ENCODE measurements at regions not wholly inside any gene's neighbourhood (a gene's known extent, or its start where the extent isn't known, plus 50 kb on each side); places are given as distances from the start of the nearest gene placed in this dataset.
"Not testable (repeated sequence)": the region's sequence is repeated elsewhere in the genome, so short reads cannot be mapped to it uniquely, and the experiment has no call there.

DNA sequence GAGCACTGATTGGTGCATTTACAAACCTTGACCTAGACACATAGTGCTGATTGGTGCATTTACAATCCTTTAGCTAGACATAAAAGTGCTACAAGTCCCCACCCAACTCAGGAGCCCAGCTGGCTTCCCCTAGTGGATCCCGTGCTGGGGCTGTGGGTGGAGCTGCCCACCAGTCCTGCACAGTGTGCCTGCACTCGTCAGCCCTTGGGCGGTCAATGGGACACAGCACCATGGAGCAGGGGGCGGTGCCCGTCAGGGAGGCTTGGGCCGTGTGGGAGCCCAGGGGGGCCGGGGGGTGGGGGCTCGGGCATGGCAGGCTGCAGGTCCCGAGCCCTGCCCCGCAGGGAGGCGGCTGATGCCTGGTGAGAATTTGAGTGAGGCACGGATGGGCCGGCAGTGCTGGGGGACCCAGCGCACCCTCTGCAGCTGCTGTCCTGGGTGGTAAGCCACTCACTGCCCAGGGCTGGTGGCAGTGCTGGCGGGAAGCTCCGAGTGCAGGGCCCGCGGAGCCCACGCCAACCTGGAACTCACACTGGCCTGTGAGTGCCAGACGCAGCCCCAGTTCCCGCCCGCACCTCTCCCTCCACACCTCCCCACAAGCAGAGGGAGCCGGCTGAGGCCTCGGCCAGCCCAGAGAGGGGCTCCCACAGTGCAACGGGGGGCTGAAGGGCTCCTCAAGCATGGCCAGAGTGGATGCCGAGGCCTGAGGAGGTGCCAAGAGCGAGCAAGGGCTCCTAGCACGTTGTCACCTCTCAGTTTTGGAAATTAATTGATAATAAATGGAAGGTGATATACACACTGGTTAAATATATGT is 207.7 kb downstream of the RAP2B start:
- FAIRE-seq (no peak), DNase-seq (ENCODE audit: low spot score) (no peak)

DNA sequence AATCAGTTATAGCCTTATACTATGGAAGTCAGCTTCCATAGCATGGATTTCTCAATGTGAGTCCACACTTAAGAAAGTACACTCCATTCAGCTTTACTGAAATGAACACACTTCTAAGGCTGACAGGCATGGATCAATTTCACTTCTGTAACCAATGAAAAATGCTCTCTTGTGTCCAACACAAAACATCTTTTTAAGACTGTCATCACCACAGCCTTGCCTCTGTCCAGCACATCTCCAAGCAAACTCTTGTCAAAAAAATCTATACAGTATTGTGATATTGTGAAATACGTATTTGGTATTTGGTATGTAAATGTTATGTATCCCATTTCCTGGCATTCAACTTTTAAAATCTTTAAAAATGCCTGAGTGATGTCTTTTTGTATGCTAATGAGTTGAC is 208.7 kb downstream of the RAP2B start:
- FAIRE-seq (no peak), DNase-seq (ENCODE audit: low spot score) (no peak)

DNA sequence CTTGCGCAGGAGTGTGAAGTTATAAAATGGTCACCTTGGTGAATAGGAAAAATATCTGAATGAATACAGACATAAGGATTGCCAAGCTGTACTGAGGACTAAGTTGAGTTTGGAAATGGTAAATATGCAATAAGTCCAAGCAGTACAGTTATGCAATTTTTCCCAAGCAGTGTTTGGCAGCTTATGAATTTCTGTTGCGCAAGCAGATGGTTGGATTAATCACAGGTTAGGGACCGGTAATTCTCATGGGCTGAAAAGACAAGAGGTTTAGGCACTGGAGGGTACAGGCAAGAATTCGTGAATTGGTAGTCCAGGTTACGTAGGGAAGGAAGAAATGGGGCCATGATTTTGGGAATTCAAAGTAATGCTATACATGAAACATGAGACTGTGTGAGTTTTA is 210.3 kb downstream of the RAP2B start:
- FAIRE-seq, result no peak
- DNase-seq (ENCODE audit: low spot score), result no peak

DNA sequence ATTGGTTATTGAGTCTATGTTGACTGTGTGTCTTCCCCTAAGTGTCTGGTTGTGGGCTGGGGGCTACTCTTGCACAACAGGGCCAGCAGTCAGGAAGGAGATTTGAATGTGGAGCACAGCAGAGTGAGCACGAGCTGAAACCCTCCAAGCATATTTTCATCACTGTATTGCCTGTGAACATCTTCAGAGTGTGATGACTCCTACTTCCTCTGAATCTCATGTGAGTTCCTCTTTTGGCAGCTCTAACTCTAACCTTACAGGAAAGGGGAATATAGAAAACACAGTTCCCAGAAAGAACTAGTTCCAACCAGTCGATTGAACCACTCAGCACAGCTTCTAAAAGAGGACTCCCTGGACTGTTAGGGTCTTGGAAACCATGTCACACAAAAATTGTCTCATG is 211.6 kb downstream of the RAP2B start:
- FAIRE-seq (no peak), DNase-seq (ENCODE audit: low spot score) (no peak)

DNA sequence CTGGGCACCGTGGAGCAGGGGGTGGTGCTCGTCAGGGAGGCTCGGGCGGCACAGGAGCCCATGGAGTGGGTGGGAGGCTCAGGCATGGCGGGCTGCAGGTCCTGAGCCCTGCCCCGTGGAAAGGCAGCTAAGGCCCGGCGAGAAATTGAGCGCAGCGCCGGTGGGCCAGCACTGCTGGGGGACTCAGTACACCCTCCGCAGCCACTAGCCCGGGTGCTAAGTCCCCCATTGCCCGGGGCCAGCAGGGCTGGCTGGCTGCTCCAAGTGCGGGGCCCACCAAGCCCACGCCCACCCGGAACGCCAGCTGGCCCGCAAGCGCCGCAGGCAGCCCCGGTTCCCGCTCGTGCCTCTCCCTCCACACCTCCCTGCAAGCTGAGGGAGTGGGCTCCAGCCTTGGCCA is 216.3 kb downstream of the RAP2B start:
- DNase-seq (ENCODE audit: low spot score); FAIRE-seq: not testable (repeated sequence)

DNA sequence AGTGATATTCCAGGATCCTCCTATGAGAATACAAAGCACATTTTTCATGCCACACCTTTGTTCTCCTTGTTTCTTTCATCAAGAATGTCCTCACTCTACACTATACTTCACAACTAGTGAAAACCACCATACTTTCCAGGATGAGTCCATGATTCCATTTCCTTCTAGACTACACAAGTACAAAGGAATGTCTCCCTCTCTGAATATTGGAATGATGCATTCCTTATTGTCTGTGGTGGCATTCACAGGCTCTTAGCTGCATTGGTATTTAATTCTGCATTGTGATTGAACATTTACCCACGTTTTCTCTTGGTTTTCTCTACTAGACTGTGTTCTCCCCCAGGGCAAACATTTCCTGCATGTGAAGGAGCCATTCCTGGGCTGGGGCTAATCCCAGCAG is 217.5 kb downstream of the RAP2B start:
- DNase-seq (ENCODE audit: low spot score), result peak; percentile 5
- no peak for FAIRE-seq

DNA sequence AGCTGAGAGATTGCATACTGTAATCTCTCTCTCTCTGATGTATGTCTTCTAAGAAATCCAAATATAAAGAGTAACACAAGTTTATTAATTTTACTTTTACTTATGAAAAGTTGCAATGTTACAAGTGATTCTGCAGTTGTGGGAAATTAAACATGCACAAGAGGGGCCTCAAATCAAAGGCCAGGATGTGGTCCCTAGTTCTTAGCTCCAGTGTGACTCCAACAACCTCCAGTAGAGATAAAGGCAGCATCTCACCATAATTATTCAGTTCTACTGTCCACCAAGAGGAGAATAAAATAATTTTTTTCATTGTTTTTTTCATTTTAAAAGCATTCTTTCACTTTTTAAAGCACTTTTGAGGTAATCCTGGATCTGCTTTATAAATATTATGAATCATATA is 223.3 kb downstream of the RAP2B start:
- DNase-seq (ENCODE audit: low spot score) (no peak), FAIRE-seq (no peak)

DNA sequence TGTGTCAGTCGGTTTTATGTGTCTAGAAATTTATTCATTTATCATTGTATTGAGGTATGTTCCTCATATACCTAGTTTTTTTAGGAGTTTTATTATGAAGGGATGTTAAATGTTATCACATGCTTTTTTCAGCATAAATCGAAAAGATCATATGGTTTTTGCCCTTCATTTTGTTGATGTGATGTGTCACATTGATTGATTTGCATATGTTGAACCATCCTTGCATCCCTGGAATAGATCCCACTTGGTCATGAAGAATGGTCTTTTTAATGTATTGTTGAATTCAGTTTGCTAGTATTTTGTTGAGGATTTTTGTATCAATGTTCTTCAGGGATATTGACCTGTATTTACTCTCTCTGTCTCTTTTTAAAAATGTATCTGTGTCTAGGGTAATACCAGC is 230.3 kb downstream of the RAP2B start:
- FAIRE-seq, result no peak
- no peak for DNase-seq (ENCODE audit: low spot score)

DNA sequence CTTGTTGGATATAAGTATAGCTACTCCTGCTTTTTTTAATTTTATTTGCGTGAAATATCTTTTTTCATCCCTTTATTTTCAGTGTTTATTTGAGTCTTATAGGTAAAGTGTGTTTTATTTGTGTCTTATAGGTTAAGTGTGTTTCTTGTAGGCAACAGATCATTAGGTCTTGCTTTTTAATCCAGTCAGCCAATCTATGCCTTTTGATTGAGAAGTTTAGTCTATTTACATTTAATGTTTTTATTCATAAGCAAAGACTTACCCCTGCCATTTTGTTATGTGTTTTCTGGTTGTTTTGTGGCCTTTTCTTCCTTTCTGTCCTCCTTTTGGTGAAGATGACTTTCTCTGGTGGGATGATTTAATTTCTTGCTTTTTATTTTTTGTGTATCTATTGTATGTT is 232.0 kb downstream of the RAP2B start:
- no peak for DNase-seq (ENCODE audit: low spot score)
- FAIRE-seq, result no peak

DNA sequence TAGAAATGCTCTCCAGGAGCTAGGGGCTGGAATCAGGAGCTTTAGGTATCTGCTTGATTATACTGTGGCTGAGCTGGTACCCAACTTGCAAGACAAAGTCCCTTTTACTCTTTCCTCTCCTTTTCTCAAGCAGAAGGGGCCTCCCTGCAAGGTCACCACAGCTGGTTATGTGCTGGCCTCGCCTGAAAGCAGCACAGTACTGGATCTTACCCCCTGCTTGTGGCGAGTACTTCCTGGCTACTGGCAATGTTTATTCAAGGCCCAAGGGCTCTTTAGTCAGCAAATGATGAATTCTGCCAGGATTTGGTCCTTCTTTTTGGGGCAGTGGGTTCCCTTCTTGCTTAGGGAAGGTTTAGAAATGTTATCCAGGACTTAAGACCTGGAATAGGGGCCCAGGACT is 234.6 kb downstream of the RAP2B start:
- FAIRE-seq (no peak), DNase-seq (ENCODE audit: low spot score) (no peak)

DNA sequence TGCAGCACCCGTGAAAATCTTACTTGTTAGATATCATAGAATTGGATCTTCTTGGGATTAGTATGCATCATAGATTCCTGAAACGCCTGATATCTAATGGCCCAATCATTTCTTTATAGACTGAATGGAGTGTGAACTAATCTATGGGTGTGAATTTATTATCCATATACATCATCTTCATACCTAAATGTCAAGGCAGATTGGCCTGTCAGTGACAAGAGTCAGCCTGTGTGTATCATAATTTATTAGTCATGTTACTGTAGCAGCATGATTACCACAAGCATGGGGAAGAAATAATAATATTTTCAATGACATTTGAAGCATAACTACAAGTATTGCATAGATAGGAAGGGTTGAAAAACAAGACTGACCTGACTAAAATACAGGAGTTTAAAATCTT is 235.8 kb downstream of the RAP2B start:
- DNase-seq (ENCODE audit: low spot score) (no peak), FAIRE-seq (no peak)

DNA sequence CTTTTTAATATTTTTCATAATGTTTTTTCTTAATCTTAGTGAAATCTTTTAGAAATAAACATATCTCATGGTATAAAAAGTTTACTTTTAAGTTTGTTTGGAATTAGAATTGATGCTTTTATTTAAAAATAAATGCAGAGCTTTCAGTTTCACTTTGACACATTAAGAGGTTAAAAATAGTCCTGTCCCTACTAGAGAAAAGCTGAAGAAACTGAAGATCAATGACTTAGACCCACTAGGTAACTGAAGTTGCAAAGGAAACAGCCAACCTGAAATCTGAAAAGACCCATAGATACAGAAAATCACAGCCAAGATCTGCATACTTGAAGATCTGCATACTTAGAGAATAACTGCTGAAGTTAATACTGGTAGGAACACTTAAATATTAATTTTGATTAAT is 237.6 kb downstream of the RAP2B start:
- FAIRE-seq, result no peak
- no peak for DNase-seq (ENCODE audit: low spot score)

DNA sequence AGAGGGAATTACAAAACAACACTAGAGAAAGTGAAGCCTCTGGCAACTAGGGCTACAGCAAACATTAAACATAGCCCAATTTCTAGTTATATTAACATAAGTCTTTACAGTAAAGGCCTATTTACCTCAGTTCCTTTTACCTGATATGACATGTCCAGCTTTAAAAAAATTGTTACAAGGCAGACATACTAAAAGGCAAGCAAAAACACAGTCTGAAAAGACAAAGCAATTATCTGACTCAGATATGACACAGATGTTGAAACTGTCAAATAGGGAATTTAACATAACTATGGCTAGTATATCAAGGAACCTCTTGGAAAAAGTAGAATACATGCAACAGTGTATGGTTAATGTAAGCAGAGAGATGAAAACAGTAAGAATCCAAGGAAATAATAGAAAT is 238.6 kb downstream of the RAP2B start:
- FAIRE-seq (no peak), DNase-seq (ENCODE audit: low spot score) (no peak)

DNA sequence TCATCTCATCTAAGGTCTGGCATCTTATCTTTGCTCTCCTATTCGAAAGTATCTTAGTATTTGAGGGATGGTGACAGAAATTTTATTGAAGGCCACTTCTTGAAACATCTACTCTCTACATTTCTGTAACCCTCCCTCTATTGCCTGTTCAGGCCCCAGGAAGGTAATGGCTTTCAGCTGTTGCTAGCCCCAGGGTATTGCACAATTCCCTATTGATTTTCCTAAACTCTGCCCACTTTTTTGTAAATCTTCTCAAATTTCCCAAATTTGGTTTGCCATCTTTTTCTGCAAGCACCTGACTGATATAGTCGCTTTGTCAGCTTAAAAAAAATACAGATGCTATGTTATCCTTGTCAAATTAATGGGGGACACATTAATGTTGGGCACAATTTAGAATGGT is 242.1 kb downstream of the RAP2B start:
- DNase-seq (ENCODE audit: low spot score) (no peak), FAIRE-seq (no peak)

DNA sequence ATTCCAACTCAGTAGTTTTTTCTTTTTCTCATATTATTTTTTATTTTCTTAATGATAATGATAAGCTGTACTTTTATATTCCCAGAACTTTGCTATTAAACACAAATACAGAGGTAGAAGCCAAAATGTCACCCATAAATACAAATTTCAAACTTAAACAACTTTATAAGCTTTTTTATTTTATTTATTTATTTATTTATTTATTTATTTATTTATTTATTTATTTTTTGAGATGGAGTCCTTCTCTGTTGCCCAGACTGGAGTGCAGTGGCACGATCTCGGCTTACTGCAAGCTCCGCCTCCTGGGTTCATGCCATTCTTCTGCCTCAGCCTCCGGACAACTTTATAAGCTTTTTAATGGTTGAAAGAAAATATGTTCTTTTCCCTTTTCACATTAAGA is 243.3 kb downstream of the RAP2B start:
- not testable (repeated sequence) for DNase-seq (ENCODE audit: low spot score); FAIRE-seq

DNA sequence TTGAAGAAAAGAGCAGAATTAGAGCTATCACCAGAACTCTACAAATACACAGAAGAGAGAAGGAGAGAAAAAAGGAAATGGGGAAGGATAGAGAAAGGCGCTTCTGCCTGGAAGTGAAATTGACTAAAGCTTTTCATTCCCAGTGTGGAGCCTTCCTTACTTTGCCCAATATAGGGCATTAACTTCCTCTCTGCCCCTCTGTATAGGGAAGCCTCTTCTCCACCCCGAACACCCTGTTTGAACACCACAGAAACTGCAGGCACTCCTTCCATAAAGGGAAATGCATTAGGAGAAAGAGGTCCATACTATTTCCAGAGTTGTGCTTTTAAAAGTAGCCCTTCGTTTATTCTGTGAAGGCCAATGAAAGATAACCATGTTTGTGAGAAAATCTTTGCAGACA is 248.5 kb downstream of the RAP2B start:
- DNase-seq (ENCODE audit: low spot score) (no peak), FAIRE-seq (no peak)

DNA sequence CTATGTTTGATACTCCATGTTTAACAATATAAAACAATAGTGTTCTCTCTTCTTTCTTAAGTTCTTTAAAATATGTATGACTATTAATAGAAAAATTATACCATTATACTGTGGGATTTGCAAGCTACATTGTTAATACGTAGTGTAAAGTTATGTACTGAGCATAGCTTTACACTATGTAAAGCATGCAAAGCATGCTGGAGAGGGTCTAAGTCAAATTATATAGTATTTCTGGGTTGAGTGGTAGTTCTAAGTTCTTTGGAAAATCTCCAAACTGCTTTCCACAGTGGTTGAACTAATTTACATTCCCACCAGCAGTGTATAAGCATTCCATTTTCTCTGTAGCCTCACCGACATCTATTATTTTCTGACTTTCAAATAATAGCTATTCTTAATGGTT is 253.0 kb downstream of the RAP2B start:
- DNase-seq (ENCODE audit: low spot score) (no peak), FAIRE-seq (no peak)

DNA sequence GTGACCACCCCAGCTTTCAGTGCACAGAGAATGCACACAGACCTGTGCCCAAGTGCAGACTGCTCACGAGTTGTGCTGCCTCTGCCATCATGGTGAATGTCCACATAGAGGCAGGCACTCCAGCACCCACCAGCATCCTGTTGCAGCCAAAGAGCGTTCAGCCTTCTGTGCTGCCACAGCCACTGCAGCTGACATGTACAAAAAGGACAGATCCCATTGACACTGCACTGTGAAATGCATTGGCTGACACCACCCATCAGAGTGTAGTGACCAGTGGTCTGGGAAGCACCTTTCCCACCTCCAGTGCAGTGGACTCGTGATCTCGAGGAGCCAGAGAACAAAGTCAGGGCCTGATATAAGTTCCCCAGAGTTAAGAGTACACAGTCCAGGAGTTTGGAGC is 260.3 kb downstream of the RAP2B start:
- DNase-seq (ENCODE audit: low spot score) (no peak), FAIRE-seq (no peak)

DNA sequence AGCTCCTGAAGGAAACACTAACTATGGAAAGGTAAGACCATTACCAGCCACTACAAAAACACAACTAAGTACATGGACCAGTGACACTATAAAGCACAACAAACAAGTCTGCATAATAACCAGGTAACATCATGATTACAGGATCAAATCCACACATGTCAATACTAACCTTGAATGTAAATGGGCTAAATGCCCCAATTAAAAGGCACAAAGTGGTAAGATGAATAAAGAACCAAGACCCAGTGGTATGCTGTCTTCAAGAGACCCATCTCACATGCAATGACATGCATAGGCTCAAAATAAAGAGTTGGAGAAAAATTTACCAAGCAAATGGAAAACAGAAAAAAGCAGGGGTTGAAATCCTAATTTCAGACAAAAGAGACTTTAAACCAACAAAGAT is 261.8 kb downstream of the RAP2B start:
- not testable (repeated sequence) for FAIRE-seq; DNase-seq (ENCODE audit: low spot score)

DNA sequence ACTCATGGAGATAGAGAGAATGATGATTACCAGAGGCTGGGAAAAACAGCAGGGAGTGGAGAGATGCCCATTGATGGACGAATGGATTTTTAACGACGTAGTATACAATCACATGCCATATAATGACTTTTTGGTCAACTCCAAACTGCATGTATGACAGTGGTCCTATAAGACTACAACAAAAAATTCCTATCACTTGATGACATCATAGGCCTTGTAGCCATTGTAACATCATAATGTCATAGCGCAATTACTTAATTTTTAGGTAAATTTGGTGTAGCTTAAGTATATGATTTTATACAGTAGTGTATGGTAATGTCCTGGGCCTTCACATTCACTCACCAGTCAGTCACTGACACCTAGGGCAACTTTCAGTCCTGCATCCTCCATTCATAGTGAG is 264.3 kb downstream of the RAP2B start:
- no peak for FAIRE-seq
- DNase-seq (ENCODE audit: low spot score), result no peak

DNA sequence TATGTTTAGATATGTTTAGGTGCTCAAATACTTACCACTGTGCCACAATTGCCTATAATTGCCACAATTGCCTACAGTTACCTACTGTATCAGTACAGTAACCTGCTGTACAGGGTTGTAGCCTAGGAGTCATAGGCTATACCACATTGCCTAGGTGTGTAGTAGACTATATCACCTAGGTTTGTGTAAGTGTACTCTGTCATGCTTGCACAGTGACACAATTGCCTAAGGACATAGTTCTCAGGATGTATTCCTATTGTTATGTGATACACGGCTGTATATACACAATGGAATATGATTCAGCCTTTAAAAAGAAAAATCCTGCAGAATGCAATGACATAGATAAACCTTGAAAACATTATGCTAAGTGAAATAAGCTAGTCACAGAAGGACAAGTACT is 264.8 kb downstream of the RAP2B start:
- FAIRE-seq, result no peak
- no peak for DNase-seq (ENCODE audit: low spot score)

DNA sequence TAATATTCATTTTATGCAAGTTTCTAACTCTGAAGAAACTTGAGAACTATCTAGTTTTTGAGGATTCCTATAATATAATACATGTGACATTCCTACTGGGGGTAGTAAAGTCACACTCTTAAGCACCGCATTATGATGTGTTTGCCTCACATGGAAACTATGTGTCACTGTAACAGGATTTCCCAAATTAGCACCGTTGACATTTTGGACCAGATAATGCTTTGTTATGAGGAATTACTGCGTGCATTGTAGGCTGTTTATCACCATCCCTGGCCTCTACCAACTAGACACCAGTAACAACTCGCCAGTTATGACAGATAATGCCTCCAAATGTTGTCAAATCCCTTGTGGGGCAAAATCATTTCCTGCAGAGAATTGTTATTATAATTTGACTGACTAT is 267.8 kb downstream of the RAP2B start:
- no peak for DNase-seq (ENCODE audit: low spot score)
- no peak for FAIRE-seq

DNA sequence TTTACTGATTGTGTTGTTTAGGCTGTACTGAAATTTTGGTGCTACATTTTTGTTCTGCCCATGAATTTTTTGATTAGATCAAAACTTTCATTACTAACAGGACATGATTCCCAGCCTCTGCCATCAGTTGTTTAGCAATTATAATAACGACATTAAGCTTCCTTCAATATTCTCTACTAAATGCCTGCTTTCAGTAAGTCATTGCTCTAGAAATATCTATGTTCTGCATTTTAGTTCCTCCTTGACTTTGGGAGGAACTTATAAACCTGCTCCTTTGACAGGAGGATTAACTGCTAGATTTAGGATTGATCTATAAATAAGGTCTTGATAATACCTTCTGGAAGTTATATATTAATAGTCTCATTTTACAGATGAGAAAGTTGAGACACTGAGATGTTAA is 269.1 kb downstream of the RAP2B start:
- DNase-seq (ENCODE audit: low spot score) (no peak), FAIRE-seq (no peak)

DNA sequence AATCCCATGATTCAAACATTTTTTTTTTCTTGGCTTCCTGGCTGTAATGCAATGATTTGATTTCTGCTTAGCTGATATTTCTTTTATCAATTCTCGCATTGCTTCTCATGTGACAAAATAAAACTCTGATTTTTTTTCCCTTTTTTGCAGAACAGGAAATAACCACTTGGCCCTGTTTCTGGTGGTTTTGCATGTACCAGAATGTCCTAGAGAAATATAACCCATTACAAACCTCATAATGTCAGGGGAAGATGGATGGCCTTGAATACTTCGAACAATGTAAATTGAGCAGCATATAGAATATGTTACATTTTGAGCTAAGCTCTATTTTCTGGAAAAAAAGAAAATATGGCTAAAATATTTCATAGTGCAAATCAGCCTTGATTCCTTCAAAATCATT is 275.6 kb downstream of the RAP2B start:
- no peak for FAIRE-seq
- no peak for DNase-seq (ENCODE audit: low spot score)

Measured in urothelium cell line (cell line).